B cell (primary cell): ENCODE measurements at regions not wholly inside any gene's neighbourhood (a gene's known extent, or its start where the extent isn't known, plus 50 kb on each side); places are given as distances from the start of the nearest gene placed in this dataset.

Experiments
- ATAC-seq: fragments of 200-7000 bp; cut with Tn5 transposase; one replicate; pipeline ENCODE4 v1.10.0; 2021; ENCODE audit warnings: low read depth, mild to moderate bottlenecking, moderate number of reproducible peaks, moderate library complexity
- CTCF ChIA-PET: fragments of 350-600 bp; sonication (Branson Sonifier 250); formaldehyde crosslinking; loops from one replicate; lab custom pipeline; 2021; ENCODE audit warnings: antibody characterized with exemption, inconsistent platforms; lab: Charles Lee
- POLR2A ChIA-PET: fragments of 350-600 bp; sonication (Branson Sonifier 250); formaldehyde crosslinking; loops from one replicate; lab custom pipeline; 2021; ENCODE audit warnings: antibody characterized with exemption; lab: Charles Lee
- DNase-seq: peaks from one replicate; pipeline ENCODE4 v3.0.0; 2013
- H2AFZ ChIP-seq: 2 replicates; pipeline ENCODE4 v1.6.1; 2012; ENCODE audit warnings: mild to moderate bottlenecking, low read depth, low read length; ENCODE audit not compliant: insufficient read depth, poor library complexity, severe bottlenecking
- H3K27ac ChIP-seq, 2 donors: 1 replicate in 1 of 2; 2 replicates in 1 of 2; pipeline ENCODE4 v1.5.1; 2012 to 2013; ENCODE audit warnings: low read length in 2 of 2, mild to moderate bottlenecking in 2 of 2, moderate library complexity in 1 of 2
- H3K27me3 ChIP-seq, 4 experiments: fragments of 200-600 bp in 1 of 4; sonication (generic) in 1 of 4; replicated peaks in 1 of 4; 1 replicate in 2 of 4; 2 replicates in 2 of 4; pipeline versions ENCODE4 v1.6.1 to v1.7.0; 2013 to 2016; ENCODE audit warnings: low read length in 3 of 4, mild to moderate bottlenecking in 2 of 4, mixed read lengths in 1 of 4, moderate library complexity in 1 of 4; ENCODE audit not compliant: insufficient read depth in 4 of 4, control insufficient read depth in 3 of 4; ENCODE audit errors: control extremely low read depth in 1 of 4
- H3K36me3 ChIP-seq, 2 experiments: replicated peaks in 1 of 2; 1 replicate in 1 of 2; 2 replicates in 1 of 2; pipeline versions ENCODE4 v1.6.1 to v1.7.1; 2013; ENCODE audit warnings: low read length in 1 of 2; ENCODE audit not compliant: insufficient read depth in 2 of 2, control insufficient read depth in 1 of 2; ENCODE audit errors: control extremely low read depth in 1 of 2, extremely low read depth in 1 of 2
- H3K4me1 ChIP-seq, 2 donors: fragments of 200-600 bp in 1 of 2; sonication (generic) in 1 of 2; 1 replicate in 1 of 2; 2 replicates in 1 of 2; pipeline versions ENCODE4 v1.5.1 to v1.6.1; 2013 to 2017; ENCODE audit warnings: low read length in 2 of 2; ENCODE audit not compliant: control insufficient read depth in 2 of 2, insufficient read depth in 2 of 2
- H3K4me2 ChIP-seq: replicated peaks from 2 replicates; pipeline ENCODE3; 2012; ENCODE audit warnings: mild to moderate bottlenecking, low read depth, low read length; ENCODE audit not compliant: poor library complexity, severe bottlenecking
- H3K4me3 ChIP-seq, 5 experiments: fragments of 200-600 bp in 1 of 5; sonication (generic) in 1 of 5; 1 replicate in 3 of 5; 2 replicates in 2 of 5; pipeline versions ENCODE4 v1.5.1 to v1.7.0; 2011 to 2016; ENCODE audit warnings: low read length in 4 of 5, mild to moderate bottlenecking in 4 of 5, low read depth in 2 of 5, control low read depth in 1 of 5, moderate library complexity in 1 of 5; ENCODE audit not compliant: insufficient read depth in 1 of 5; ENCODE audit errors: control extremely low read depth in 1 of 5, extremely low read depth in 1 of 5
- H3K79me2 ChIP-seq: fragments of 200-600 bp; sonication (generic); one replicate; pipeline ENCODE4 v1.6.0; 2016; ENCODE audit warnings: low read length; ENCODE audit not compliant: control insufficient read depth, insufficient read depth
- H3K9ac ChIP-seq: fragments of 200-600 bp; sonication (generic); 2 replicates; pipeline ENCODE4 v1.6.1; 2017; ENCODE audit warnings: mild to moderate bottlenecking, low read length, moderate library complexity
- H3K9me3 ChIP-seq, 3 donors: one replicate each; pipeline versions ENCODE4 v1.6.1 to v1.7.1; 2013; ENCODE audit warnings: low read length in 2 of 3; ENCODE audit not compliant: control insufficient read depth in 2 of 3, insufficient read depth in 1 of 3; ENCODE audit errors: control extremely low read depth in 1 of 3
- H4K20me1 ChIP-seq: 2 replicates; pipeline ENCODE4 v1.6.0; 2012; ENCODE audit warnings: mild to moderate bottlenecking, low read length; ENCODE audit not compliant: insufficient read depth, control insufficient read depth, poor library complexity, severe bottlenecking
- H3K27ac Mint-ChIP-seq: one replicate; pipeline ENCODE4 v1.8.0; 2021; ENCODE audit warnings: mixed read lengths
- H3K27me3 Mint-ChIP-seq: one replicate; pipeline ENCODE4 v1.8.0; 2021; ENCODE audit warnings: mixed read lengths
- H3K4me1 Mint-ChIP-seq: one replicate; pipeline ENCODE4 v1.8.0; 2021; ENCODE audit warnings: mixed read lengths
- H3K4me3 Mint-ChIP-seq: one replicate; pipeline ENCODE4 v1.8.0; 2021; ENCODE audit warnings: mixed read lengths
- H3K9me3 Mint-ChIP-seq: one replicate; pipeline ENCODE4 v1.8.0; 2022; ENCODE audit warnings: mixed read lengths; ENCODE audit not compliant: insufficient read depth
- CTCF ChIP-seq: fragments of 200-600 bp; IDR thresholded peaks from one replicate; pipeline ENCODE4 v1.8.0; 2022; ENCODE audit warnings: antibody characterized with exemption, mild to moderate bottlenecking
- EZH2 ChIP-seq: IDR thresholded peaks from 2 replicates; pipeline ENCODE4 v1.6.1; 2012; ENCODE audit warnings: borderline replicate concordance, low read depth, mild to moderate bottlenecking, moderate library complexity, low read length; ENCODE audit not compliant: insufficient read depth, poor library complexity, severe bottlenecking
- WGBS: methylation state at CpG from one replicate; pipeline ENCODE4 v1.1.5; 2013; ENCODE audit warnings: missing lambda C conversion rate; ENCODE audit not compliant: insufficient coverage; 5-methylcytosine and 5-hydroxymethylcytosine counted together
- intact Hi-C: fragments of 100-400 bp; cut with micrococcal nuclease; formaldehyde crosslinking; loops from one replicate; pipeline ENCODE4 v1.10.0; 2022

GRCh38 chr6:6922166-6922565 is 185.6 kb upstream of the RREB1 start:
- TF ChIP-seq CTCF (no peak), EZH2 (no peak)
- Histone ChIP-seq H4K20me1 (no peaks in the 10 kb centered on the region), H3K79me2 (no peaks in the 10 kb centered on the region), H3K9me3 (peaks cover 0 to 2% (median 0%) of the 10 kb centered on the region in 3 donors), H3K4me3 (no peak overlapping the region), H3K27ac (no peak overlapping the region), H2AFZ (no peak overlapping the region), H3K4me1 (no peaks in the 10 kb centered on the region), H3K36me3 (no peaks in the 10 kb centered on the region), H3K27me3 (no peaks in the 10 kb centered on the region), H3K9ac (no peak overlapping the region), H3K4me2 (no peak overlapping the region)
- H3K9me3 Mint-ChIP-seq, result no peaks in the 10 kb centered on the region
- no CpG with 5 or more reads among the region's 1 CpG for WGBS
- peaks cover 25% of the 10 kb centered on the region for H3K27me3 Mint-ChIP-seq
- ATAC-seq (no peak), DNase-seq (no peak)
- POLR2A ChIA-PET, result no interaction called here
- H3K27ac Mint-ChIP-seq, result no peak overlapping the region
- no peaks in the 10 kb centered on the region for H3K4me1 Mint-ChIP-seq
- CTCF ChIA-PET, result interaction anchor here (1.1 kb wide), 1 partner anchor 10 kb away, joined by 4 read pairs; no protein-coding TSS in a partner anchor
- intact Hi-C loops, result no loop called here
- H3K4me3 Mint-ChIP-seq, result no peak overlapping the region

- WGBS, result 100% methylated on average over 1 of the region's 5 CpGs
- intact Hi-C loops, result no loop called here
These were observed 184.2 kb upstream of the RREB1 start for GRCh38 chr6:6923605-6924004.

More at GRCh38 chr6:6923605-6924004, 184.2 kb upstream of the RREB1 start:
- TF ChIP-seq EZH2 (no peak), CTCF (no peak)
- H3K9me3 Mint-ChIP-seq, result no peaks in the 10 kb centered on the region
- no peaks in the 10 kb centered on the region for H3K36me3 ChIP-seq
- H4K20me1 ChIP-seq, result no peaks in the 10 kb centered on the region
- no peak overlapping the region for H3K4me3 Mint-ChIP-seq
- H3K4me3 ChIP-seq, result no peak overlapping the region
- H2AFZ ChIP-seq, result no peak overlapping the region
- H3K4me1 ChIP-seq, result no peaks in the 10 kb centered on the region
- H3K9me3 ChIP-seq, result peaks cover 0 to 2% (median 0%) of the 10 kb centered on the region in 3 donors
- no peak overlapping the region for H3K27ac Mint-ChIP-seq
- H3K27ac ChIP-seq, result no peak overlapping the region
- H3K4me1 Mint-ChIP-seq, result no peaks in the 10 kb centered on the region
- H3K79me2 ChIP-seq, result no peaks in the 10 kb centered on the region
- ChIA-PET CTCF (no interaction called here), POLR2A (no interaction called here)
- no peak overlapping the region for H3K9ac ChIP-seq
- peaks cover 25% of the 10 kb centered on the region for H3K27me3 Mint-ChIP-seq
- no peak for ATAC-seq
- H3K4me2 ChIP-seq, result no peak overlapping the region
- no peaks in the 10 kb centered on the region for H3K27me3 ChIP-seq
- DNase-seq, result no peak
